ENCODE measurements at regions not wholly inside any gene's neighbourhood (a gene's known extent, or its start where the extent isn't known, plus 50 kb on each side); places are given as distances from the start of the nearest gene placed in this dataset.

DNA sequence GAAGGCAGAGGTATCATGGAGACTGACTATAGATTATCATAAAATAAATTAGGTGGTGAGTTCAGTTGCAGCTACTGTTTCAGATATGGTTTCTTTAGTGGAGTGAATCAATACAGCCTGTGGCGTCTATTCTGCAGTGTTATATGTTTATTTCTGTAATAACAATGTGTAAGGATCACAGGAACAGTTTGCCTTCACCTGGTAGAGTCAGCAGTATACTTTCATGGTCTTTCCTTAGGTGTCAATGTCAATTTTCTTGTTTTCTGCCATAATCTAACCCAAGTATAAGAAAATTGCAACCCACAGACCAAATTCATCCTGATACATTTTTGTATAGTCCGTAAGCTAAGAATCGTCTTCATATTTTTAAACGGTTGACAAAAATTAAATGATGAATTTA is 140.4 kb upstream of the ATF7IP start:
- TF ChIP-seq EZH2 (IDR thresholded peaks at IDR 0.05; ENCODE audit: low read length, unreplicated experiment) (no peak), CTCF (conservative IDR thresholded peaks at IDR 0.05; ENCODE audit: low read depth, low read length) (no peak)
